Stimulated activated CD8-positive, alpha-beta memory T cell treated with anti-CD3 and anti-CD28 coated beads, Interleukin-15, amount 100 ng/mL, for 48 hours (primary cell): ENCODE measurements at regions not wholly inside any gene's neighbourhood (a gene's known extent, or its start where the extent isn't known, plus 50 kb on each side); places are given as distances from the start of the nearest gene placed in this dataset.
"Not testable (repeated sequence)": the region's sequence is repeated elsewhere in the genome, so short reads cannot be mapped to it uniquely, and the experiment has no call there.

Experiments used
- DNase-seq, 2 donors: peaks; one replicate each; pipeline ENCODE4 v3.0.0-alpha.2; 2020; ENCODE audit warnings: low read depth in 2 of 2

- DNase-seq: no peak
Measured at GRCh38 chr17:63019138-63019873, 53.3 kb downstream of the TANC2 start.

- DNase-seq: no peak
Measured at GRCh38 chr17:63022567-63022966, 56.5 kb downstream of the TANC2 start.

- DNase-seq: no peak
Measured at GRCh38 chr17:63023049-63023448, 57.0 kb downstream of the TANC2 start.

- no peak for DNase-seq
Measured at GRCh38 chr17:63024201-63024600, 58.2 kb downstream of the TANC2 start.

GRCh38 chr17:63024716-63025115 is 58.7 kb downstream of the TANC2 start:
- no peak for DNase-seq

- not testable (repeated sequence) for DNase-seq
Measured at GRCh38 chr17:63025637-63026036, 59.6 kb downstream of the TANC2 start.

- no peak for DNase-seq
Measured at GRCh38 chr17:63029541-63029940, 63.5 kb downstream of the TANC2 start.

- no peak for DNase-seq
Measured at GRCh38 chr17:63032142-63032541, 66.1 kb downstream of the TANC2 start.

- DNase-seq: no peak
Measured at GRCh38 chr17:63033142-63033541, 67.1 kb downstream of the TANC2 start.

- DNase-seq: no peak
Measured at GRCh38 chr17:63035271-63035670, 69.2 kb downstream of the TANC2 start.

- no peak for DNase-seq
Measured at GRCh38 chr17:63035695-63036094, 69.7 kb downstream of the TANC2 start.

GRCh38 chr17:63039342-63039741 is 73.3 kb downstream of the TANC2 start:
- no peak for DNase-seq

GRCh38 chr17:63039899-63040602 is 74.0 kb downstream of the TANC2 start:
- DNase-seq: no peak

- no peak for DNase-seq
Measured at GRCh38 chr17:63040816-63041215, 74.8 kb downstream of the TANC2 start.

- no peak for DNase-seq
Measured at GRCh38 chr17:63041251-63041650, 75.2 kb downstream of the TANC2 start.

- no peak for DNase-seq
Measured at GRCh38 chr17:63041722-63042121, 75.7 kb downstream of the TANC2 start.

- DNase-seq: no peak
Measured at GRCh38 chr17:63042256-63042812, 76.3 kb downstream of the TANC2 start.

- not testable (repeated sequence) for DNase-seq
Measured at GRCh38 chr17:63057560-63057959, 91.5 kb downstream of the TANC2 start.

GRCh38 chr17:63066158-63066813 is 100.3 kb downstream of the TANC2 start:
- DNase-seq: no peak

GRCh38 chr17:63069245-63069644 is 103.2 kb downstream of the TANC2 start:
- DNase-seq: no peak

- DNase-seq: no peak
Measured at GRCh38 chr17:63070031-63070430, 104.0 kb downstream of the TANC2 start.

GRCh38 chr17:63071797-63072196 is 105.8 kb downstream of the TANC2 start:
- no peak for DNase-seq

- DNase-seq: no peak
Measured at GRCh38 chr17:63075969-63076368, 109.9 kb downstream of the TANC2 start.
